Suprapubic skin (tissue), 4 donors: ENCODE measurements at regions not wholly inside any gene's neighbourhood (a gene's known extent, or its start where the extent isn't known, plus 50 kb on each side); places are given as distances from the start of the nearest gene placed in this dataset.

Experiments used
- CTCF ChIP-seq, 2 donors: fragments of 200-600 bp in 1 of 2; fragments of 450-650 bp in 1 of 2; sonication (generic) in 1 of 2; IDR thresholded peaks; one replicate each; pipeline ENCODE4 v1.5.1; 2016 to 2019; ENCODE audit warnings: antibody characterized with exemption in 2 of 2, mild to moderate bottlenecking in 1 of 2, moderate library complexity in 1 of 2
- POLR2A ChIP-seq, 2 donors: fragments of 450-650 bp; IDR thresholded peaks; one replicate each; pipeline ENCODE4 v1.6.1; 2017; ENCODE audit warnings: antibody characterized with exemption in 2 of 2, mild to moderate bottlenecking in 2 of 2, moderate library complexity in 2 of 2
- POLR2AphosphoS5 ChIP-seq, 3 donors: sonication (generic); formaldehyde crosslinking; IDR thresholded peaks; one replicate each; pipeline ENCODE4 v1.6.1; 2017; ENCODE audit warnings: antibody characterized with exemption in 3 of 3

GRCh38 chr9:78963911-78964310, 607.9 kb upstream of the TLE4 start:
- TF ChIP-seq POLR2A (IDR thresholded peaks at IDR 0.05), result no peak
- TF ChIP-seq CTCF (IDR thresholded peaks at IDR 0.05), result no peak
- TF ChIP-seq POLR2AphosphoS5 (IDR thresholded peaks at IDR 0.05), result no peak
